GM19455 (cell line): ENCODE measurements at regions not wholly inside any gene's neighbourhood (a gene's known extent, or its start where the extent isn't known, plus 50 kb on each side); places are given as distances from the start of the nearest gene placed in this dataset.
"Not testable (repeated sequence)": the region's sequence is repeated elsewhere in the genome, so short reads cannot be mapped to it uniquely, and the experiment has no call there.

ENCODE experiments used
- ATAC-seq: cut with Tn5 transposase; IDR thresholded peaks from one replicate; pipeline ENCODE4 v1.9.1; 2021; ENCODE audit not compliant: unreplicated experiment

- ATAC-seq: no peak
Observed at GRCh38 chr20:11467436-11467835, 450.3 kb upstream of the BTBD3 start.

GRCh38 chr20:11468880-11469279, 448.8 kb upstream of the BTBD3 start:
- ATAC-seq: no peak

- no peak for ATAC-seq
Observed at GRCh38 chr20:11469795-11470435, 447.8 kb upstream of the BTBD3 start.

- ATAC-seq: no peak
Observed at GRCh38 chr20:11473983-11474382, 443.7 kb upstream of the BTBD3 start.

- ATAC-seq: no peak
Observed at GRCh38 chr20:11483697-11484096, 434.0 kb upstream of the BTBD3 start.

- ATAC-seq: no peak
Observed at GRCh38 chr20:11484479-11484878, 433.2 kb upstream of the BTBD3 start.

- no peak for ATAC-seq
Observed at GRCh38 chr20:11492386-11492785, 425.3 kb upstream of the BTBD3 start.

GRCh38 chr20:11492846-11493245, 424.8 kb upstream of the BTBD3 start:
- ATAC-seq: no peak

GRCh38 chr20:11496380-11496779, 421.3 kb upstream of the BTBD3 start:
- ATAC-seq: no peak

- no peak for ATAC-seq
Observed at GRCh38 chr20:11497545-11497944, 420.1 kb upstream of the BTBD3 start.

- no peak for ATAC-seq
Observed at GRCh38 chr20:11499101-11499634, 418.5 kb upstream of the BTBD3 start.

GRCh38 chr20:11502061-11502460, 415.6 kb upstream of the BTBD3 start:
- ATAC-seq: no peak

GRCh38 chr20:11502671-11503070, 415.0 kb upstream of the BTBD3 start:
- no peak for ATAC-seq

GRCh38 chr20:11509776-11510175, 407.9 kb upstream of the BTBD3 start:
- ATAC-seq: no peak

GRCh38 chr20:11511821-11512220, 405.9 kb upstream of the BTBD3 start:
- no peak for ATAC-seq

GRCh38 chr20:11513241-11513745, 404.4 kb upstream of the BTBD3 start:
- not testable (repeated sequence) for ATAC-seq

GRCh38 chr20:11516448-11516847, 401.2 kb upstream of the BTBD3 start:
- ATAC-seq: no peak

- no peak for ATAC-seq
Observed at GRCh38 chr20:11520596-11520995, 397.1 kb upstream of the BTBD3 start.

- ATAC-seq: no peak
Observed at GRCh38 chr20:11521476-11522365, 396.0 kb upstream of the BTBD3 start.

GRCh38 chr20:11522366-11522741, 395.3 kb upstream of the BTBD3 start:
- ATAC-seq: no peak

GRCh38 chr20:11529047-11529446, 388.6 kb upstream of the BTBD3 start:
- no peak for ATAC-seq

GRCh38 chr20:11537032-11537431, 380.7 kb upstream of the BTBD3 start:
- no peak for ATAC-seq
